ENCODE measurements at regions not wholly inside any gene's neighbourhood (a gene's known extent, or its start where the extent isn't known, plus 50 kb on each side); places are given as distances from the start of the nearest gene placed in this dataset.

- TF ChIP-seq CTCF (IDR thresholded peaks at IDR 0.05): no peak
- TF ChIP-seq POLR2A (IDR thresholded peaks at IDR 0.05): no peak
- no peak for TF ChIP-seq POLR2AphosphoS5 (IDR thresholded peaks at IDR 0.05)
Measured at GRCh38 chr9:27659001-27659400, 85.7 kb upstream of the C9orf72 start.

All from prostate gland (tissue), 2 donors.